HEK293T (cell line): ENCODE measurements at regions not wholly inside any gene's neighbourhood (a gene's known extent, or its start where the extent isn't known, plus 50 kb on each side); places are given as distances from the start of the nearest gene placed in this dataset.

Source experiments
- CTCF ChIA-PET: fragments of 350-600 bp; formaldehyde crosslinking; extraction: SDS; loops from one replicate; lab custom pipeline; 2021; ENCODE audit warnings: antibody characterized with exemption, inconsistent platforms; lab: Yijun Ruan, JAX
- POLR2A ChIA-PET: fragments of 350-600 bp; formaldehyde crosslinking; extraction: SDS; loops from one replicate; lab custom pipeline; 2020; ENCODE audit warnings: antibody characterized with exemption, inconsistent platforms; lab: Yijun Ruan, JAX
- DNase-seq: peaks from one replicate; pipeline ENCODE4 v3.0.0; 2012; ENCODE audit warnings: mixed read lengths; ENCODE audit errors: extremely low spot score
- ARNT ChIP-seq: fragments of 450-650 bp; IDR thresholded peaks from 2 replicates; pipeline ENCODE4 v1.6.1; 2017; ENCODE audit warnings: mild to moderate bottlenecking
- BHLHE40 ChIP-seq: fragments of 450-650 bp; IDR thresholded peaks from 2 replicates; pipeline ENCODE4 v1.6.1; 2016; ENCODE audit warnings: mild to moderate bottlenecking, moderate library complexity, borderline replicate concordance
- CTBP1 ChIP-seq: fragments of 450-650 bp; IDR thresholded peaks from 2 replicates; pipeline ENCODE4 v1.6.1; 2016; ENCODE audit warnings: borderline replicate concordance
- ELF4 ChIP-seq: fragments of 450-650 bp; IDR thresholded peaks from 2 replicates; pipeline ENCODE4 v1.6.1; 2017; ENCODE audit warnings: antibody characterized with exemption
- FOXA1 ChIP-seq: fragments of 450-650 bp; IDR thresholded peaks from 2 replicates; pipeline ENCODE4 v1.6.1; 2016; ENCODE audit warnings: mild to moderate bottlenecking
- FOXK2 ChIP-seq: fragments of 450-650 bp; IDR thresholded peaks from 2 replicates; pipeline ENCODE4 v1.6.1; 2016; ENCODE audit warnings: mild to moderate bottlenecking
- FOXM1 ChIP-seq: fragments of 450-650 bp; IDR thresholded peaks from 2 replicates; pipeline ENCODE4 v1.6.1; 2017; ENCODE audit warnings: mild to moderate bottlenecking, borderline replicate concordance
- HDGF ChIP-seq: fragments of 450-650 bp; IDR thresholded peaks from 2 replicates; pipeline ENCODE4 v1.6.1; 2017; ENCODE audit warnings: antibody characterized with exemption, borderline replicate concordance
- L3MBTL2 ChIP-seq: fragments of 450-650 bp; conservative IDR thresholded peaks from 2 replicates; pipeline ENCODE4 v1.6.1; 2016; ENCODE audit warnings: mild to moderate bottlenecking
- LEF1 ChIP-seq: fragments of 450-650 bp; IDR thresholded peaks from 2 replicates; pipeline ENCODE4 v1.6.1; 2017; ENCODE audit warnings: mild to moderate bottlenecking, borderline replicate concordance
- NFRKB ChIP-seq: fragments of 450-650 bp; IDR thresholded peaks from 2 replicates; pipeline ENCODE4 v1.6.1; 2016; ENCODE audit warnings: mild to moderate bottlenecking, moderate library complexity
- SP1 ChIP-seq: fragments of 450-650 bp; IDR thresholded peaks from 2 replicates; pipeline ENCODE4 v1.6.1; 2017
- SUZ12 ChIP-seq: fragments of 450-650 bp; IDR thresholded peaks from 2 replicates; pipeline ENCODE4 v1.6.1; 2016; ENCODE audit warnings: mild to moderate bottlenecking
- TARDBP ChIP-seq: fragments of 450-650 bp; IDR thresholded peaks from 2 replicates; pipeline ENCODE4 v1.6.1; 2016
- ZNF384 ChIP-seq: fragments of 450-650 bp; IDR thresholded peaks from 2 replicates; pipeline ENCODE4 v1.6.1; 2016
- TF ChIP-seq, protein P1 (sequence below): fragments of 450-650 bp; IDR thresholded peaks from 2 replicates; pipeline ENCODE4 v1.6.1; 2016

DNA sequence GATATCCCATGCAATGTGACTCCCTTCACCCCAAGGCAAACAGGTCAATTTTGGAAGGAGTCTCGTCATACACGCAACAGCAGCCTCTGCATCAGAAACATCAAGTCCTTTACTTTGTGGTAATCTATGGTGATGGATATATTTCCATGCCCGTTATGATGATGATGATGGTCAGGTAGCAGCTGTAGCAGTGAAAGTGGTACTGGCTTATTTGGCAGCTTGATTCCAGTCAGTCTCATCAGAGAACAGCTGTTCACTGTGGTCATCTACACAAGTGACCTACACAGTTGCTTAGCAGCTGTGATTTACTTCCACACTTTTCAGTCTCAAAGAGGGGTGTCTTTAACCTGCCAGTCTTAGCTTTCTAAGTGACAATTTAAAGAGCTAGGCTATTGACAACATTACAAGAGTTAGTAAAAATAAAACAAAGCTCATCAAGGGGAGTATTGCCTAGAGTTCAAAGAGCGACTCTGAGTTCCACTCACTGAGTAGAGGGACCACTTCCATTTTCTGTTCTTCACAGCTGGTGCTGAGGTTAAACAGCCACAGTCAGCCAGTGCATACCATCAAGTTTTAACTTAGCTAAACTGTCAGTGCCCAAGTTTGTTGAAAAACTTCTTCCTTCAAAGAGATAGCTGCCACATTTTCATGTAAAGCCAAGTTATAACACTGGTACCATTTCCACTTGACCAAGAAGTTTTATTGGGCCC, 587.4 kb upstream of the KCNMB2 start:
- CTCF ChIA-PET = no interaction called here
- TF ChIP-seq FOXM1 = no peak
- TF ChIP-seq ELF4 = no peak
- no peak for TF ChIP-seq BHLHE40
- no peak for TF ChIP-seq FOXA1
- TF ChIP-seq ZNF384 = no peak
- no peak for TF ChIP-seq NFRKB
- no peak for TF ChIP-seq ARNT
- no peak for TF ChIP-seq CTBP1
- no peak for DNase-seq
- POLR2A ChIA-PET = no interaction called here

DNA sequence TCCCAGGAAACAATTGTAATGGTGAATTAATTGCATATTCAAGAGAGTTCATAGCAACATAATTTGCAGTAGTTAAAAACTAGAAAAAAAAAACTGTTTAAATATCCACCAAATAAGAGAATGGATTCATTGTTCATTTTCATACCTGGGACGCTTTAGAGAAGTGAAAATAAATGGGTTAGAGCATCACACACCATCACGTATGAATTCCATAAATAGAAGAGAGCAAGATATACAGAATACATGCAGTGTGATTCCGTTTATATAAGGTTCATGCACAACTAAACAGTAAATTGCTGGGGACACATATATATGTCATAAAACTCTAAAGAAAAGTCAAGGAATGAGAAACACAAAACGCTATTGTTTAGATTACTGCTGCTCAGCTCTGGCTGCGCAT, 577.0 kb upstream of the KCNMB2 start:
- ChIA-PET CTCF (no interaction called here), POLR2A (no interaction called here)
- no peak for DNase-seq
- no peak for TF ChIP-seq SUZ12
- TF ChIP-seq LEF1 = no peak
- TF ChIP-seq ZNF384 = no peak
- TF ChIP-seq FOXM1 = no peak
- no peak for TF ChIP-seq ARNT
- no peak for TF ChIP-seq BHLHE40
- no peak for TF ChIP-seq CTBP1
- no peak for TF ChIP-seq HDGF
- no peak for TF ChIP-seq FOXK2

DNA sequence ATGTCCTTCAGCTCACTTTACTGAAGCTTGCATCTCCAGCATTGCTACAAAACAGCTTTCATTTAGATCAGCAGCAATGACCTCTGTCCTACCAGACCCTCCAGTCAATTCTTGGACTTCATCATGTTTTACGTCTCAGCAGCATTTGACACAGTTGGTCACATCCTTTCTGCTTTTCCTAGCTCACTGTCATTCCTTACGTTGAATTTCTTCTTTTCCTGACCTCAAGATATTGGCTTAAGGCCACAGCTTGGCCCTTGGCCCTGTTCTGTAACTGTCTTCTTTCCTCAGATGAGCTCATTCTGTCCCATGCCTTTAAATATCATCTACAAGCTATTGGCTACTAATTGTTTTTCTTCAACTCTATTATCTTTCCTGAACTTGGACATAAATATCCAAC, 576.2 kb upstream of the KCNMB2 start:
- ChIA-PET POLR2A (no interaction called here), CTCF (no interaction called here)
- TF ChIP-seq SUZ12 = no peak
- no peak for TF ChIP-seq TARDBP
- TF ChIP-seq FOXA1 = no peak
- TF ChIP-seq LEF1 = no peak
- no peak for TF ChIP-seq NFRKB
- TF ChIP-seq CTBP1 = no peak
- TF ChIP-seq ARNT = no peak
- TF ChIP-seq BHLHE40 = no peak
- no peak for TF ChIP-seq ELF4
- TF ChIP-seq ZNF384 = no peak
- no peak for TF ChIP-seq SP1
- TF ChIP-seq FOXM1 = no peak
- TF ChIP-seq HDGF = no peak
- no peak for TF ChIP-seq FOXK2
- TF ChIP-seq, protein P1, sequence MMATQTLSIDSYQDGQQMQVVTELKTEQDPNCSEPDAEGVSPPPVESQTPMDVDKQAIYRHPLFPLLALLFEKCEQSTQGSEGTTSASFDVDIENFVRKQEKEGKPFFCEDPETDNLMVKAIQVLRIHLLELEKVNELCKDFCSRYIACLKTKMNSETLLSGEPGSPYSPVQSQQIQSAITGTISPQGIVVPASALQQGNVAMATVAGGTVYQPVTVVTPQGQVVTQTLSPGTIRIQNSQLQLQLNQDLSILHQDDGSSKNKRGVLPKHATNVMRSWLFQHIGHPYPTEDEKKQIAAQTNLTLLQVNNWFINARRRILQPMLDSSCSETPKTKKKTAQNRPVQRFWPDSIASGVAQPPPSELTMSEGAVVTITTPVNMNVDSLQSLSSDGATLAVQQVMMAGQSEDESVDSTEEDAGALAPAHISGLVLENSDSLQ = no peak
- no peak for TF ChIP-seq L3MBTL2
- DNase-seq = no peak

DNA sequence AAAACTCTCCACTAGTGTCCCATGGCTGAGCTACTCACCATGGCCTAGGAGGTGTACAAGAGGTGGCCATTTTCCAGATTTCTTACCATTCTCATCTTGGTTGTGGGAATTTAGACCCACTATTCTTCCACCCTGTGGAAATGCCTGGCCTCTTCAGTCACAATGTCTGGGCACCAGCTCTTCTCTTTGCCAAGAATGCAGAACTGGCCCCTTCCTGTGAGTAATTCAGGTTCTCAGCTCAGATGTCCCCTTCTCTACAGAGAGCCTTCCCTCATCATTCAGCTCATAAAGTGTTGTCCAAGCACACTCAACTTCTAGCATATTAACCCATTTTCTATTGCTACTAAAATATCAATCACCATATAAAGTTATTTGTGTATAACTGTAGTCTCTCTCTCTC, 575.5 kb upstream of the KCNMB2 start:
- DNase-seq = no peak
- ChIA-PET CTCF (no interaction called here), POLR2A (no interaction called here)
- TF ChIP-seq FOXK2 (no peak), L3MBTL2 (no peak), LEF1 (no peak), CTBP1 (no peak)

DNA sequence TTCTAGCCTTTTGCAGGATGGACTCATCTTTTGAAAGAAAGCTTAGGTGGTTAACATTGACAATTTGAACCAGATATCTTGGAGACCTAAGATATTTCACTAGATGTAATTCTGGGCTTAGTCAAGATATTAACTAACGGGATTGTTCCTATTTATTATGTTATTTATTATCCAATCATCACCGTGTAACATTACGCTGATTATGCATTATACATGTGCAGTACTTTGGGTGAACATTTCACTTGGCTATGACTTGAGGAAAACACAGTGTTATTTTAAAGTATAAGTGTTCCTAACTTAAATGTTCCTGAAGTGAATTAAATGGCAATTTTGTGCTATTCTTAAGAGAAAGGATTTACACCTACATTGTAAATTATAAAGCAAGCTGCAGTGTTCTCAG, 574.5 kb upstream of the KCNMB2 start:
- ChIA-PET POLR2A (no interaction called here), CTCF (no interaction called here)
- TF ChIP-seq ELF4 = no peak
- TF ChIP-seq L3MBTL2 = no peak
- TF ChIP-seq LEF1 = no peak
- no peak for TF ChIP-seq BHLHE40
- no peak for TF ChIP-seq SP1
- no peak for TF ChIP-seq ARNT
- no peak for TF ChIP-seq FOXM1
- TF ChIP-seq NFRKB = no peak
- no peak for TF ChIP-seq CTBP1
- no peak for TF ChIP-seq TARDBP
- no peak for TF ChIP-seq FOXA1
- TF ChIP-seq FOXK2 = no peak
- no peak for TF ChIP-seq SUZ12
- TF ChIP-seq, protein P1 = no peak
- TF ChIP-seq ZNF384 = no peak
- no peak for TF ChIP-seq HDGF
- DNase-seq = no peak

DNA sequence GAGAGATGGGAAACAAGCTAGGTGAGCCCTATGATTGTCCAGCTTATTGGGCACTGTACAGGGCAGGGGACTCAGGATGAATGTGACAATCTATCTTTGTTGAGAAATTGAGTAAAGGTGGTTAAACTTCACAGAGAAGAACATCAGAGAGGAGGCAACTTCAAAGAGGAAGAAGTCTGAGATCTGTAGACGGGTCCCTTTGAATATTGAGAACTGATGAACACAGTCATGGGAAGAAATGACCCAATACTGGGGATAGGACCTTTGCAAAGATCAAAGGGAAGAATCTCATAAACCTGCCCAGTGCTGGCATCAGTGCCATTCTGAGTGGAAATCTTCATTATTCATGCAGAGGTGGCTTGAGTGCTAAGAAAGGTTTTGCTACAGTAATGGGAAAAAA, 569.7 kb upstream of the KCNMB2 start:
- no peak for DNase-seq
- ChIA-PET CTCF (no interaction called here), POLR2A (no interaction called here)
- TF ChIP-seq BHLHE40 (no peak), TARDBP (no peak), ELF4 (no peak), LEF1 (no peak), L3MBTL2 (no peak), CTBP1 (no peak), NFRKB (no peak), HDGF (no peak), SUZ12 (no peak), FOXM1 (no peak), SP1 (no peak), ARNT (no peak), FOXK2 (no peak), FOXA1 (no peak), ZNF384 (no peak)
- TF ChIP-seq, protein P1 = no peak
